ENCODE measurements at regions not wholly inside any gene's neighbourhood (a gene's known extent, or its start where the extent isn't known, plus 50 kb on each side); places are given as distances from the start of the nearest gene placed in this dataset.

DNA sequence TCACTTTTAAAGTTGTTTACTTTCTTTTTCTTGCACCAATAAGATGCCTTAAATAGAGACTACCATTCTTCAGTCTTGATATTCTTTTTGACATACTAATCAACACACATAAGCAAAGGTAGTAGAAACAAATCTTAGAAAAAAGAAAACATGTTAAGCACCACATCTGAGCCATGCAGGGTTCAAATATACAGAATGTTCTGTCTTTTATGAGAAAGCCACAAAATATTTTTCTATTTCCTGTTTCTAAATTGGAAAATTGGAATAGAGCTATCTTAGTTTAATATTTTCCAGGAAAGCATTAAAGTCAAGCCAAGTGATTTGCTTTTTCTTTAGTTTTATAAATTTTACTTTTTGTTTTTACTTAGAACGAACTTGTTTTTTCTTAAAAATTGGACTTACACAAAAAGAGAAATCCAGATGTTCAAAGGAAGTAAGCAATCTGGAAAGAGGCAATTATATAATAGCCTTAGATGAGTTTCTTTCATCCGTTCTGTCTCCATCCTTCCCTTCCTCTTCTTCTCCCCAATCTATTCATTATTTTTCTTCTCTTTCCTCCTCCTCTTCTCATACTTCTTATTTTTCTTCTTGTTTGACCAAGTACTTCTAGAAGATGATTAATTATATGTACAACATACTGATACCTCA is 731.7 kb downstream of the SQOR start:
- no peak overlapping the region for H3K27ac ChIP-seq (ENCODE audit: low read depth, low read length)
- TF ChIP-seq EZH2phosphoT487 (IDR thresholded peaks at IDR 0.05; ENCODE audit: borderline replicate concordance) (no peak), ELF1 (IDR thresholded peaks at IDR 0.05; ENCODE audit: borderline replicate concordance, low read depth) (no peak), SP1 (IDR thresholded peaks at IDR 0.05; ENCODE audit: low read depth) (no peak), CEBPB (IDR thresholded peaks at IDR 0.05; ENCODE audit: low read depth) (no peak), FOSL1 (IDR thresholded peaks at IDR 0.05; ENCODE audit: low read depth) (no peak), SRF (IDR thresholded peaks at IDR 0.05; ENCODE audit: low read depth) (no peak)
- TF ChIP-seq, protein P1, sequence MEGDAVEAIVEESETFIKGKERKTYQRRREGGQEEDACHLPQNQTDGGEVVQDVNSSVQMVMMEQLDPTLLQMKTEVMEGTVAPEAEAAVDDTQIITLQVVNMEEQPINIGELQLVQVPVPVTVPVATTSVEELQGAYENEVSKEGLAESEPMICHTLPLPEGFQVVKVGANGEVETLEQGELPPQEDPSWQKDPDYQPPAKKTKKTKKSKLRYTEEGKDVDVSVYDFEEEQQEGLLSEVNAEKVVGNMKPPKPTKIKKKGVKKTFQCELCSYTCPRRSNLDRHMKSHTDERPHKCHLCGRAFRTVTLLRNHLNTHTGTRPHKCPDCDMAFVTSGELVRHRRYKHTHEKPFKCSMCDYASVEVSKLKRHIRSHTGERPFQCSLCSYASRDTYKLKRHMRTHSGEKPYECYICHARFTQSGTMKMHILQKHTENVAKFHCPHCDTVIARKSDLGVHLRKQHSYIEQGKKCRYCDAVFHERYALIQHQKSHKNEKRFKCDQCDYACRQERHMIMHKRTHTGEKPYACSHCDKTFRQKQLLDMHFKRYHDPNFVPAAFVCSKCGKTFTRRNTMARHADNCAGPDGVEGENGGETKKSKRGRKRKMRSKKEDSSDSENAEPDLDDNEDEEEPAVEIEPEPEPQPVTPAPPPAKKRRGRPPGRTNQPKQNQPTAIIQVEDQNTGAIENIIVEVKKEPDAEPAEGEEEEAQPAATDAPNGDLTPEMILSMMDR (IDR thresholded peaks at IDR 0.05 in 2 of 3, conservative IDR thresholded peaks at IDR 0.05 in 1 of 3; ENCODE audit: borderline replicate concordance in 1 of 3, insufficient read depth in 1 of 3, low read depth in 2 of 3, low read length in 2 of 3), result no peak
- TF ChIP-seq, protein P2, sequence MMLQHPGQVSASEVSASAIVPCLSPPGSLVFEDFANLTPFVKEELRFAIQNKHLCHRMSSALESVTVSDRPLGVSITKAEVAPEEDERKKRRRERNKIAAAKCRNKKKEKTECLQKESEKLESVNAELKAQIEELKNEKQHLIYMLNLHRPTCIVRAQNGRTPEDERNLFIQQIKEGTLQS (IDR thresholded peaks at IDR 0.05), result no peak
- TF ChIP-seq, protein P3, sequence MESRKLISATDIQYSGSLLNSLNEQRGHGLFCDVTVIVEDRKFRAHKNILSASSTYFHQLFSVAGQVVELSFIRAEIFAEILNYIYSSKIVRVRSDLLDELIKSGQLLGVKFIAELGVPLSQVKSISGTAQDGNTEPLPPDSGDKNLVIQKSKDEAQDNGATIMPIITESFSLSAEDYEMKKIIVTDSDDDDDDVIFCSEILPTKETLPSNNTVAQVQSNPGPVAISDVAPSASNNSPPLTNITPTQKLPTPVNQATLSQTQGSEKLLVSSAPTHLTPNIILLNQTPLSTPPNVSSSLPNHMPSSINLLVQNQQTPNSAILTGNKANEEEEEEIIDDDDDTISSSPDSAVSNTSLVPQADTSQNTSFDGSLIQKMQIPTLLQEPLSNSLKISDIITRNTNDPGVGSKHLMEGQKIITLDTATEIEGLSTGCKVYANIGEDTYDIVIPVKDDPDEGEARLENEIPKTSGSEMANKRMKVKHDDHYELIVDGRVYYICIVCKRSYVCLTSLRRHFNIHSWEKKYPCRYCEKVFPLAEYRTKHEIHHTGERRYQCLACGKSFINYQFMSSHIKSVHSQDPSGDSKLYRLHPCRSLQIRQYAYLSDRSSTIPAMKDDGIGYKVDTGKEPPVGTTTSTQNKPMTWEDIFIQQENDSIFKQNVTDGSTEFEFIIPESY (IDR thresholded peaks at IDR 0.05; ENCODE audit: extremely low read depth, insufficient replicate concordance, low read length), result no peak
- no peaks in the 10 kb centered on the region for H3K79me2 ChIP-seq (ENCODE audit: insufficient read depth, low read length)
- POLR2A ChIA-PET, result no interaction called here
- H3K9me2 ChIP-seq (ENCODE audit: insufficient read depth), result no peaks in the 10 kb centered on the region
- H3K9ac ChIP-seq (ENCODE audit: low read length), result no peak overlapping the region
- H2AFZ ChIP-seq (ENCODE audit: low read depth, low read length, poor library complexity, severe bottlenecking), result no peak overlapping the region
- no peaks in the 10 kb centered on the region for H3K36me3 ChIP-seq (ENCODE audit: control insufficient read depth in 1 of 2, insufficient read depth in 2 of 2, low read length in 2 of 2)
- RAD21 ChIA-PET (ENCODE audit: low non-redundant PET in 1 of 2, low total read pairs in 2 of 2, uncharacterized antibody in 2 of 2, unreplicated experiment in 2 of 2), result no interaction called here
- H3K4me3 ChIP-seq (replicated peaks in 1 of 2; ENCODE audit: low read depth in 1 of 2, low read length in 2 of 2), result no peak overlapping the region
- no peak for DNase-seq (ENCODE audit: low read depth, low spot score)
- H3K9me3 ChIP-seq (ENCODE audit: control insufficient read depth in 1 of 2, insufficient read depth in 1 of 2, low read depth in 1 of 2, low read length in 2 of 2), result peaks cover 14 to 34% of the 10 kb centered on the region in 2 experiments; a peak in 3 of 4 replicates
- H4K20me1 ChIP-seq (ENCODE audit: insufficient read depth), result no peaks in the 10 kb centered on the region
- ATAC-seq, result no peak
- no peaks in the 10 kb centered on the region for H3K4me1 ChIP-seq (ENCODE audit: control insufficient read depth in 1 of 2, insufficient read depth in 2 of 2, low read length in 2 of 2)
- CTCF ChIA-PET, result no interaction called here
- H3K4me2 ChIP-seq (ENCODE audit: low read length), result no peak overlapping the region
- no TSS peak for BruUV-seq (replicated peaks)
- H3K27me3 ChIP-seq (ENCODE audit: insufficient read depth, low read length), result no peaks in the 10 kb centered on the region
- intact Hi-C loops (cut with micrococcal nuclease), result no loop called here

Data from HCT116 (cell line).